GM23338 (cell line): ENCODE measurements at regions not wholly inside any gene's neighbourhood (a gene's known extent, or its start where the extent isn't known, plus 50 kb on each side); places are given as distances from the start of the nearest gene placed in this dataset.

Experiments used
- ATAC-seq: fragments of 200-7000 bp; cut with Tn5 transposase; 3 replicates; pipeline ENCODE4 v1.9.1; 2020
- DNase-seq: peaks from one replicate; pipeline ENCODE4 v3.0.0-alpha.2; 2015; ENCODE audit warnings: low spot score
- H2AFZ ChIP-seq: fragments of 200-600 bp; sonication (generic); 2 replicates; pipeline ENCODE4 v1.8.0; 2016; ENCODE audit warnings: antibody characterized with exemption, mild to moderate bottlenecking, moderate library complexity
- H3F3A ChIP-seq: fragments of 200-600 bp; sonication (generic); replicated peaks from 2 replicates; pipeline ENCODE4 v1.8.0; 2017; ENCODE audit warnings: antibody characterized with exemption, mixed run types, low read depth
- H3K27ac ChIP-seq: fragments of 200-600 bp; sonication (generic); 2 replicates; pipeline ENCODE4 v1.6.1; 2016; ENCODE audit warnings: low read depth
- H3K27me3 ChIP-seq: fragments of 200-600 bp; sonication (generic); 2 replicates; pipeline ENCODE4 v1.8.0; 2016; ENCODE audit warnings: mild to moderate bottlenecking, mixed run types, moderate library complexity; ENCODE audit not compliant: insufficient read depth
- H3K36me3 ChIP-seq: fragments of 200-600 bp; sonication (generic); 2 replicates; pipeline ENCODE4 v1.8.0; 2016; ENCODE audit warnings: mild to moderate bottlenecking; ENCODE audit not compliant: insufficient read depth
- H3K4me1 ChIP-seq: fragments of 200-600 bp; sonication (generic); 2 replicates; pipeline ENCODE4 v1.8.0; 2016; ENCODE audit warnings: mild to moderate bottlenecking, moderate library complexity; ENCODE audit not compliant: insufficient read depth
- H3K4me2 ChIP-seq: fragments of 200-600 bp; sonication (generic); 2 replicates; pipeline ENCODE4 v1.7.1; 2017; ENCODE audit warnings: mixed run types
- H3K4me3 ChIP-seq: fragments of 200-600 bp; sonication (generic); 2 replicates; pipeline ENCODE4 v1.6.1; 2016; ENCODE audit warnings: mixed run types
- H3K79me2 ChIP-seq: fragments of 200-600 bp; sonication (generic); replicated peaks from 2 replicates; pipeline ENCODE4 v1.8.0; 2017; ENCODE audit warnings: mild to moderate bottlenecking; ENCODE audit not compliant: insufficient read depth
- H3K9me2 ChIP-seq: fragments of 200-600 bp; sonication (generic); 2 replicates; pipeline ENCODE4 v1.8.0; 2017; ENCODE audit not compliant: insufficient read depth
- H4K20me1 ChIP-seq: fragments of 200-600 bp; sonication (generic); replicated peaks from 2 replicates; pipeline ENCODE4 v1.8.0; 2017; ENCODE audit warnings: mild to moderate bottlenecking; ENCODE audit not compliant: insufficient read depth
- H3K27ac Mint-ChIP-seq: 2 replicates; pipeline ENCODE4 v1.8.0; 2020; ENCODE audit warnings: inconsistent platforms, mild to moderate bottlenecking, moderate library complexity, mixed read lengths
- H3K27me3 Mint-ChIP-seq: 3 replicates; pipeline ENCODE4 v1.8.0; 2022; ENCODE audit warnings: low read depth, mild to moderate bottlenecking, moderate library complexity, mixed read lengths, inconsistent platforms; ENCODE audit not compliant: insufficient read depth, poor library complexity
- H3K36me3 Mint-ChIP-seq: 3 replicates; pipeline ENCODE4 v1.8.0; 2021; ENCODE audit warnings: low read depth, mild to moderate bottlenecking, inconsistent platforms, moderate library complexity, mixed read lengths
- H3K4me1 Mint-ChIP-seq: 3 replicates; pipeline ENCODE4 v1.8.0; 2020; ENCODE audit warnings: mild to moderate bottlenecking, inconsistent platforms, mixed read lengths
- H3K4me3 Mint-ChIP-seq: 3 replicates; pipeline ENCODE4 v1.8.0; 2021; ENCODE audit warnings: moderate library complexity, mild to moderate bottlenecking, inconsistent platforms, mixed read lengths
- H3K9me3 Mint-ChIP-seq: 3 replicates; pipeline ENCODE4 v1.8.0; 2020; ENCODE audit warnings: moderate library complexity, mild to moderate bottlenecking, inconsistent platforms, mixed read lengths
- EZH2phosphoT487 ChIP-seq: fragments of 200-600 bp; sonication (generic); IDR thresholded peaks from one replicate; pipeline ENCODE4 v1.8.1; 2018; ENCODE audit warnings: antibody characterized with exemption; ENCODE audit not compliant: unreplicated experiment
- JUNB ChIP-seq: IDR thresholded peaks from one replicate; pipeline ENCODE4 v1.6.1; 2016; ENCODE audit warnings: antibody characterized with exemption; ENCODE audit not compliant: unreplicated experiment
- NANOG ChIP-seq: IDR thresholded peaks from 2 replicates; pipeline ENCODE4 v1.6.1; 2016; ENCODE audit warnings: antibody characterized with exemption, borderline replicate concordance
- POLR2AphosphoS5 ChIP-seq: IDR thresholded peaks from 2 replicates; pipeline ENCODE4 v1.6.1; 2016; ENCODE audit warnings: antibody characterized with exemption, low read depth
- ZNF114 ChIP-seq: fragments of 250-450 bp; sonication (Bioruptor Pico); IDR thresholded peaks from 2 replicates; pipeline ENCODE4 v1.5.0; 2020; ENCODE audit warnings: mild to moderate bottlenecking, moderate library complexity
- ZNF331 ChIP-seq: fragments of 250-450 bp; sonication (Bioruptor Pico); IDR thresholded peaks from 2 replicates; pipeline ENCODE4 v1.5.0; 2020; ENCODE audit warnings: low read depth, mild to moderate bottlenecking, moderate library complexity
- TF ChIP-seq, protein P1 (sequence below): IDR thresholded peaks from 2 replicates; pipeline ENCODE4 v1.6.1; 2016; ENCODE audit warnings: antibody characterized with exemption
- TF ChIP-seq, protein P2 (sequence below): IDR thresholded peaks from one replicate; pipeline ENCODE4 v1.6.1; 2018; ENCODE audit warnings: antibody characterized with exemption; ENCODE audit not compliant: unreplicated experiment
- TF ChIP-seq, protein P3 (sequence below): fragments of 250-450 bp; sonication (Bioruptor Pico); IDR thresholded peaks from 2 replicates; pipeline ENCODE4 v1.5.0; 2020; ENCODE audit warnings: mild to moderate bottlenecking, moderate library complexity

DNA sequence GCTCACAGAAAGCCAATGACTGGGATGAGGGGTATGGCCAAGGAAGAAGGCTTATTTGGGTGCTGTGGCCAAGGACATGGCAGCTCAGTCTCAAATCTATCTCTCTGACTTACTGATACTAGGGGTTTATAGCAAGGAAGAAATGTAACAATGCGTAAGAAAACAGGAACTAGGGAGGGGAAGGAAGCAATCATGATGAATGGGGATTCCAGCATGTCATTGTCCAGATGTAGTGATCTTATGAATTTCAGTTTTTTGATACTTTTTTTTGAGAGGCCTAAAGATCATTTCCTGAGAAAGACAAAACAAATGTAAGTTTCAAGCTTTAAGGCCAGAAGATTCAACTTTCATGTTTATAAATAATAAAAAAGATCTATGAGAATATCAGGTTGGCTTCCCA is 298.6 kb upstream of the FAM98A start (continued):
- TF ChIP-seq, protein P1, sequence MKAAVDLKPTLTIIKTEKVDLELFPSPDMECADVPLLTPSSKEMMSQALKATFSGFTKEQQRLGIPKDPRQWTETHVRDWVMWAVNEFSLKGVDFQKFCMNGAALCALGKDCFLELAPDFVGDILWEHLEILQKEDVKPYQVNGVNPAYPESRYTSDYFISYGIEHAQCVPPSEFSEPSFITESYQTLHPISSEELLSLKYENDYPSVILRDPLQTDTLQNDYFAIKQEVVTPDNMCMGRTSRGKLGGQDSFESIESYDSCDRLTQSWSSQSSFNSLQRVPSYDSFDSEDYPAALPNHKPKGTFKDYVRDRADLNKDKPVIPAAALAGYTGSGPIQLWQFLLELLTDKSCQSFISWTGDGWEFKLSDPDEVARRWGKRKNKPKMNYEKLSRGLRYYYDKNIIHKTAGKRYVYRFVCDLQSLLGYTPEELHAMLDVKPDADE, result no peak
- TF ChIP-seq NANOG (no peak), ZNF114 (CRISPR knock-in tag) (no peak), JUNB (no peak), ZNF331 (CRISPR knock-in tag) (no peak)
- TF ChIP-seq, protein P2, sequence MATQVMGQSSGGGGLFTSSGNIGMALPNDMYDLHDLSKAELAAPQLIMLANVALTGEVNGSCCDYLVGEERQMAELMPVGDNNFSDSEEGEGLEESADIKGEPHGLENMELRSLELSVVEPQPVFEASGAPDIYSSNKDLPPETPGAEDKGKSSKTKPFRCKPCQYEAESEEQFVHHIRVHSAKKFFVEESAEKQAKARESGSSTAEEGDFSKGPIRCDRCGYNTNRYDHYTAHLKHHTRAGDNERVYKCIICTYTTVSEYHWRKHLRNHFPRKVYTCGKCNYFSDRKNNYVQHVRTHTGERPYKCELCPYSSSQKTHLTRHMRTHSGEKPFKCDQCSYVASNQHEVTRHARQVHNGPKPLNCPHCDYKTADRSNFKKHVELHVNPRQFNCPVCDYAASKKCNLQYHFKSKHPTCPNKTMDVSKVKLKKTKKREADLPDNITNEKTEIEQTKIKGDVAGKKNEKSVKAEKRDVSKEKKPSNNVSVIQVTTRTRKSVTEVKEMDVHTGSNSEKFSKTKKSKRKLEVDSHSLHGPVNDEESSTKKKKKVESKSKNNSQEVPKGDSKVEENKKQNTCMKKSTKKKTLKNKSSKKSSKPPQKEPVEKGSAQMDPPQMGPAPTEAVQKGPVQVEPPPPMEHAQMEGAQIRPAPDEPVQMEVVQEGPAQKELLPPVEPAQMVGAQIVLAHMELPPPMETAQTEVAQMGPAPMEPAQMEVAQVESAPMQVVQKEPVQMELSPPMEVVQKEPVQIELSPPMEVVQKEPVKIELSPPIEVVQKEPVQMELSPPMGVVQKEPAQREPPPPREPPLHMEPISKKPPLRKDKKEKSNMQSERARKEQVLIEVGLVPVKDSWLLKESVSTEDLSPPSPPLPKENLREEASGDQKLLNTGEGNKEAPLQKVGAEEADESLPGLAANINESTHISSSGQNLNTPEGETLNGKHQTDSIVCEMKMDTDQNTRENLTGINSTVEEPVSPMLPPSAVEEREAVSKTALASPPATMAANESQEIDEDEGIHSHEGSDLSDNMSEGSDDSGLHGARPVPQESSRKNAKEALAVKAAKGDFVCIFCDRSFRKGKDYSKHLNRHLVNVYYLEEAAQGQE, result no peak

DNA sequence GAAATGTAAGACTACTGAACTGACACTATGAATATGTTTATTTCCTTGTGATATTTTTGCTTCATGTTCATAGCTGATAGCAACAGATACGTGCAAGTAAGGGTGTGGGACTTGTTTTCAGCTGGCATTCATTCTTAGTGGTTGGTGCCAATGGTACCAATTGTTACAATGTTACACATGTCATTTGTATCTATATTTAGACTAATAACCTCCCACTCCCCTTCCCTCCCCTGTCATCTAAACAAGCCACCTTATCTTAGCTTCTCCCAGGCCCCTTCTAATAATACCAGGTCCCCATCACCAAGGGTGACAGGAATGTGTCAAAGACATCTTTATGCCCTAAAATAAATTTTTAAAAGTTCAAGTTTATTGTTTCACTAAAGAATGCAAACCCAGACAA is 294.7 kb upstream of the FAM98A start:
- Mint-ChIP-seq H3K9me3 (no peaks in the 10 kb centered on the region; the same call in 2 of the 3 replicates), H3K4me1 (peaks cover 6% of the 10 kb centered on the region; the same call in 1 of the 3 replicates), H3K27ac (no peak overlapping the region), H3K27me3 (peaks cover 3% of the 10 kb centered on the region), H3K36me3 (no peaks in the 10 kb centered on the region), H3K4me3 (no peak overlapping the region)
- Histone ChIP-seq H3K27ac (no peak overlapping the region), H2AFZ (no peak overlapping the region), H3K9me2 (peaks cover 7% of the 10 kb centered on the region; the same call in 1 of the 2 replicates), H3K4me2 (no peak overlapping the region), H4K20me1 (no peaks in the 10 kb centered on the region), H3K36me3 (no peaks in the 10 kb centered on the region), H3K27me3 (no peaks in the 10 kb centered on the region), H3K4me1 (peaks cover 7% of the 10 kb centered on the region; the same call in 1 of the 2 replicates), H3K79me2 (no peaks in the 10 kb centered on the region), H3F3A (no peaks in the 10 kb centered on the region), H3K4me3 (no peak overlapping the region)
- DNase-seq, result no peak
- TF ChIP-seq, protein P3, sequence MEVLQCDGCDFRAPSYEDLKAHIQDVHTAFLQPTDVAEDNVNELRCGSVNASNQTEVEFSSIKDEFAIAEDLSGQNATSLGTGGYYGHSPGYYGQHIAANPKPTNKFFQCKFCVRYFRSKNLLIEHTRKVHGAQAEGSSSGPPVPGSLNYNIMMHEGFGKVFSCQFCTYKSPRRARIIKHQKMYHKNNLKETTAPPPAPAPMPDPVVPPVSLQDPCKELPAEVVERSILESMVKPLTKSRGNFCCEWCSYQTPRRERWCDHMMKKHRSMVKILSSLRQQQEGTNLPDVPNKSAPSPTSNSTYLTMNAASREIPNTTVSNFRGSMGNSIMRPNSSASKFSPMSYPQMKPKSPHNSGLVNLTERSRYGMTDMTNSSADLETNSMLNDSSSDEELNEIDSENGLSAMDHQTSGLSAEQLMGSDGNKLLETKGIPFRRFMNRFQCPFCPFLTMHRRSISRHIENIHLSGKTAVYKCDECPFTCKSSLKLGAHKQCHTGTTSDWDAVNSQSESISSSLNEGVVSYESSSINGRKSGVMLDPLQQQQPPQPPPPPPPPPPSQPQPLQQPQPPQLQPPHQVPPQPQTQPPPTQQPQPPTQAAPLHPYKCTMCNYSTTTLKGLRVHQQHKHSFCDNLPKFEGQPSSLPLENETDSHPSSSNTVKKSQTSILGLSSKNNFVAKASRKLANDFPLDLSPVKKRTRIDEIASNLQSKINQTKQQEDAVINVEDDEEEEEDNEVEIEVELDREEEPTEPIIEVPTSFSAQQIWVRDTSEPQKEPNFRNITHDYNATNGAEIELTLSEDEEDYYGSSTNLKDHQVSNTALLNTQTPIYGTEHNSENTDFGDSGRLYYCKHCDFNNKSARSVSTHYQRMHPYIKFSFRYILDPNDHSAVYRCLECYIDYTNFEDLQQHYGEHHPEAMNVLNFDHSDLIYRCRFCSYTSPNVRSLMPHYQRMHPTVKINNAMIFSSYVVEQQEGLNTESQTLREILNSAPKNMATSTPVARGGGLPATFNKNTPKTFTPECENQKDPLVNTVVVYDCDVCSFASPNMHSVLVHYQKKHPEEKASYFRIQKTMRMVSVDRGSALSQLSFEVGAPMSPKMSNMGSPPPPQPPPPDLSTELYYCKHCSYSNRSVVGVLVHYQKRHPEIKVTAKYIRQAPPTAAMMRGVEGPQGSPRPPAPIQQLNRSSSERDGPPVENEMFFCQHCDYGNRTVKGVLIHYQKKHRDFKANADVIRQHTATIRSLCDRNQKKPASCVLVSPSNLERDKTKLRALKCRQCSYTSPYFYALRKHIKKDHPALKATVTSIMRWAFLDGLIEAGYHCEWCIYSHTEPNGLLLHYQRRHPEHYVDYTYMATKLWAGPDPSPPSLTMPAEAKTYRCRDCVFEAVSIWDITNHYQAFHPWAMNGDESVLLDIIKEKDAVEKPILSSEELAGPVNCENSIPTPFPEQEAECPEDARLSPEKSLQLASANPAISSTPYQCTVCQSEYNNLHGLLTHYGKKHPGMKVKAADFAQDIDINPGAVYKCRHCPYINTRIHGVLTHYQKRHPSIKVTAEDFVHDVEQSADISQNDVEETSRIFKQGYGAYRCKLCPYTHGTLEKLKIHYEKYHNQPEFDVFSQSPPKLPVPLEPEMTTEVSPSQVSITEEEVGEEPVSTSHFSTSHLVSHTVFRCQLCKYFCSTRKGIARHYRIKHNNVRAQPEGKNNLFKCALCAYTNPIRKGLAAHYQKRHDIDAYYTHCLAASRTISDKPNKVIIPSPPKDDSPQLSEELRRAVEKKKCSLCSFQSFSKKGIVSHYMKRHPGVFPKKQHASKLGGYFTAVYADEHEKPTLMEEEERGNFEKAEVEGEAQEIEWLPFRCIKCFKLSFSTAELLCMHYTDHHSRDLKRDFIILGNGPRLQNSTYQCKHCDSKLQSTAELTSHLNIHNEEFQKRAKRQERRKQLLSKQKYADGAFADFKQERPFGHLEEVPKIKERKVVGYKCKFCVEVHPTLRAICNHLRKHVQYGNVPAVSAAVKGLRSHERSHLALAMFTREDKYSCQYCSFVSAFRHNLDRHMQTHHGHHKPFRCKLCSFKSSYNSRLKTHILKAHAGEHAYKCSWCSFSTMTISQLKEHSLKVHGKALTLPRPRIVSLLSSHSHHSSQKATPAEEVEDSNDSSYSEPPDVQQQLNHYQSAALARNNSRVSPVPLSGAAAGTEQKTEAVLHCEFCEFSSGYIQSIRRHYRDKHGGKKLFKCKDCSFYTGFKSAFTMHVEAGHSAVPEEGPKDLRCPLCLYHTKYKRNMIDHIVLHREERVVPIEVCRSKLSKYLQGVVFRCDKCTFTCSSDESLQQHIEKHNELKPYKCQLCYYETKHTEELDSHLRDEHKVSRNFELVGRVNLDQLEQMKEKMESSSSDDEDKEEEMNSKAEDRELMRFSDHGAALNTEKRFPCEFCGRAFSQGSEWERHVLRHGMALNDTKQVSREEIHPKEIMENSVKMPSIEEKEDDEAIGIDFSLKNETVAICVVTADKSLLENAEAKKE (CRISPR knock-in tag), result no peak
- TF ChIP-seq EZH2phosphoT487 (no peak), POLR2AphosphoS5 (no peak)
- no peak for ATAC-seq
